ENCODE measurements at regions not wholly inside any gene's neighbourhood (a gene's known extent, or its start where the extent isn't known, plus 50 kb on each side); places are given as distances from the start of the nearest gene placed in this dataset.
"Not testable (repeated sequence)": the region's sequence is repeated elsewhere in the genome, so short reads cannot be mapped to it uniquely, and the experiment has no call there.

DNA sequence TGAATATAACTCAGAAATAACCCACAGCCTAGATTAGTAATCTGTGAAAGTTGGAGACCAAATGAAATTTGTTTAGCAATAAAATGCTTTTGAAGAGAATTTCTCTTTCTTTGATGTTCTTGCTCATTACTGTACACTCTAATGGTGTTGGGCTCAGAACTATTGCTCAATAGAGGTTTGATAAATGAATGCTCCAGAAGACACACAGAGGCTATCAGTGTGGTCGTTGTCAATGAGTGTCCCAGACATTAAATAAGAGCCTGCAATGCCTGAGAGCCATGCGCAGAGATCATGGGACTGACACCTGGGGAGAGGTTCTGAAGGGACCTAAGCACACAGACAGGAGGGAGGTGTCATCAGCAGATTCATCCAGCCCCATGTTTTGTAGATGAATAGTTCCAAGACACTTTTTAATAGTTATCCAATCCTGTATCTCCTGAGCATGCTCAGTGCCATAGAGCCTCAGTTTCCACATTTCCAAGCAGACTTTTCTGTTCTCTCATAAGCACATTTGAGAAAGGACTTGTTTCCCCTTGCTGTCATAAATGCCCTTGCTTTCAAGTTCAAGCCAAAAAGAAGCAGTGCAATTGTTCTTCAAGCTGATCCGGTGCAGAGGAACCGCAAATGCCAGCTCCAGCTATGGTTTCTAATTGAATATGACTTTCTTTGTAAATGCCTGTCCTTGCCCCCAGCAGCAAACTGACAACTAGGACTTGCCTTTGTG, 306.2 kb upstream of the PLGLB1 start:
- intact Hi-C loops (cut with DNase I; ENCODE audit: low total_unique reads); H3K4me3 ChIP-seq (ENCODE audit: low read depth, poor library complexity, severe bottlenecking); DNase-seq (ENCODE audit: low spot score in 2 of 2): not testable (repeated sequence)
- WGBS, 2 donors: 92 to 93% methylated on average over 2 to 4 of the region's 4 CpGs

DNA sequence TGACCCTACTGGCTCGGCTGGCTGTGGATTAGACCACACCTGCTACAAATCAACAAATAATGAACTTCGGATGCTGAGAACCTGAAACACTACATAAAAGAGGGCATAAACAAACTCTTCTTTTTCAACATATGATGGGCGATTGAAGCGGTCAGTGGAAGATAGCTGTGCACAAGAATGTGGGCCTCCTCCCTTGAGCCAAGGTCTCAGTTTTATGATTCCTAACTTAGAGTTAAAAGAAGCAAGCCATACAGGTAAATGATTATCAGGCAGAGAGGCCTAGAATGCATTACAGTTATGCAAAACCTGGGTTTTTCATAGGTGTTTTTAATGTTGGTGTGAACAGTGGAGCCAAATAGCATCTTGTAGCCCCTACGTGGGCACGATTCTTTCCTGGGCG, 307.9 kb upstream of the PLGLB1 start:
- intact Hi-C loops (cut with DNase I; ENCODE audit: low total_unique reads); DNase-seq (ENCODE audit: low spot score in 2 of 2): not testable (repeated sequence)
- 93 to 98% methylated on average over 6 of the region's 7 CpGs for whole genome bisulfite sequencing, 2 donors

DNA sequence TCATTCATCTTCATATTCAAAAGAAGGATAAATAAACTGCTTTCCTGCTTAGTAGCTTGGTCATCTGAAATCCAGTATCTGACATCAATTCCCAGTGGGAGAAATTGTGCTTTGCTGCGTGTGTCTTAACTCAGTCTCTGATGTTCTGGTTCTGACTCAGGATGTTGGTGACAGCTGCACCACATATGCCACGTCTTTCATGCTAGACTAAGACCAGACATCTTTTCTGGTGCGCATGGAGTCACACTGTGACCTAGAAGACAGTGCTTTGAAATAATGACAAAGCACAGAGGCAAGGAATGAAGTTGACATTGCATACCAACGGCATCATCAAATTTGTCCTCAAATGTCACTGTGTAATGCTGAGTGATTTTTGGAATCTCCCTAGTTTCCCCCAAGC, 308.8 kb upstream of the PLGLB1 start:
- WGBS, 2 donors: 63 to 80% methylated on average over 1 of the region's 4 CpGs
- intact Hi-C loops (cut with DNase I; ENCODE audit: low total_unique reads); H3K4me3 ChIP-seq (ENCODE audit: low read depth, poor library complexity, severe bottlenecking); DNase-seq (ENCODE audit: low spot score in 2 of 2): not testable (repeated sequence)

More for the DNA sequence above, 307.9 kb upstream of the PLGLB1 start:
- H3K4me3 ChIP-seq (ENCODE audit: low read depth, poor library complexity, severe bottlenecking): not testable (repeated sequence)

DNA sequence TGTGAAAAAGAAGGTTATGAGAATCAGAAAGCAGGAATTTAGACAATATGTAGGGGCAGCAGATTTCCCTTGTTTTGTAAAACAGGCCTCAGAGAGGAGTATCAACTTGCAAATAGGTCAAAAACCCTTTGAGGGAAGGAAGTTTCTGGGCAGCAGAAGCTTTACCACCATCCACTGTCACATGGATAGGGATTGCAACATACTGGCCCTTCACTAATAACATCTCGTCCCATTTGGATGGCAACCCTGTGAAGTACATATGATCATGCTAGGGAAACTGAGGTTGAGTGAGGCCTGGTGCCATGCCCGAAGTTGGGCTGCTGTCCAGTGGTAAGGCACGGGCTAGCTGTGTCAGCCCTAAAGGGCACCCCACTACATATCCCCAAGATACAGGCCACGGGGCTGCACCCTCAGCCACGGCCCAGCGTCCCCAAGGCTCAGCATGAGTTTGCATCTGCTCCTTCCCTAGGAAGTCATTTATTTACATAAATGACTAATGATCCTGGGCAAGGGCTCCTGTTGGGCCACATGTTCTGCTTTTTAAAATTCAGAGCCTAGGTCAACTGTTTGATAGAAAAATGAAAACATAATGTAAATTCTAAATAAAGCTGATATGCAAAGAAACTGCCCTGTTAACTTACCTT, 310.4 kb upstream of the PLGLB1 start:
- DNase-seq (ENCODE audit: low spot score in 2 of 2); intact Hi-C loops (cut with DNase I; ENCODE audit: low total_unique reads): not testable (repeated sequence)
- 61 to 67% methylated on average over 1 to 4 of the region's 6 CpGs for WGBS, 2 donors

DNA sequence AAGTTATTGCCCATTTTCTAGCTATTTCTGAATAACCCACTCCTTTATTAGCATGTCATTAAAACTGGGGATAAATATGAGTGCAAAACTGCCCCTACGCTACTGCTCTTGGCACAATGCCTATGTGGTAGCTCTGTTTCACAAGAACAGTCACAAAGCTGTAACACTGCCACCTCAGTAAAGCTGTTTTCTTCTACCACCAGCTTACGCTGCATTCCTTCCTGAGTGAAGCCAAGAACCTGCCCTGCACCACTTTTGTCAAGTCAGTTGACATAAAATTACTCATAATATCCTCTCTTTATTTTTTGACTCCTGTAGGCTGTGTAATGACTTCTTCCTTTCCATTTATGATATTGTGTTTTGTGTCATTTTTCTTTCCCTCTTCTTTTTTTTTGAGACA, 313.2 kb upstream of the PLGLB1 start:
- H3K4me3 ChIP-seq (ENCODE audit: low read depth, poor library complexity, severe bottlenecking); intact Hi-C loops (cut with DNase I; ENCODE audit: low total_unique reads); DNase-seq (ENCODE audit: low spot score in 2 of 2): not testable (repeated sequence)
- 69 to 80% methylated on average over 2 of the region's 2 CpGs for WGBS, 2 donors

More for the DNA sequence above, 310.4 kb upstream of the PLGLB1 start:
- H3K4me3 ChIP-seq (ENCODE audit: low read depth, poor library complexity, severe bottlenecking): not testable (repeated sequence)

DNA sequence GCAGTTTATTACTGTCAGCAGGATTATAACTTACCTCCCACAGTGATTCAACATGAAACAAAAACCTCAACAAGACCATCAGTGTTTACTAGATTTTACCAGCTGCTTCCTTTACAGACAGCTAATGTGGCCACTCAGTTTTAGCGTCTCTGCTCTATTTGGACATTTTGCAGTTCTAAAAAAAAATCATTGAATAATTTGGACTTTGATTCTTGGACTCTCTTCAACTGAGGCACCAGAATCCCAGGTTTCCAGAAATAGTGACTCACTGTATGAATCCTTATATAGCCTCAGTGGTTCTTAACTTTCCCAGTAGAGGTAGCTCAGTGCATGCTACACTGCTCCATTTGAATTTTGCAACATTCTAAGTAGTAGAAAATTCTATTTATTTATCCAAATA, 317.4 kb upstream of the PLGLB1 start:
- intact Hi-C loops (cut with DNase I; ENCODE audit: low total_unique reads); DNase-seq (ENCODE audit: low spot score in 2 of 2): not testable (repeated sequence)
- WGBS, 2 donors: 33 to 36% methylated on average over 1 of the region's 1 CpG

DNA sequence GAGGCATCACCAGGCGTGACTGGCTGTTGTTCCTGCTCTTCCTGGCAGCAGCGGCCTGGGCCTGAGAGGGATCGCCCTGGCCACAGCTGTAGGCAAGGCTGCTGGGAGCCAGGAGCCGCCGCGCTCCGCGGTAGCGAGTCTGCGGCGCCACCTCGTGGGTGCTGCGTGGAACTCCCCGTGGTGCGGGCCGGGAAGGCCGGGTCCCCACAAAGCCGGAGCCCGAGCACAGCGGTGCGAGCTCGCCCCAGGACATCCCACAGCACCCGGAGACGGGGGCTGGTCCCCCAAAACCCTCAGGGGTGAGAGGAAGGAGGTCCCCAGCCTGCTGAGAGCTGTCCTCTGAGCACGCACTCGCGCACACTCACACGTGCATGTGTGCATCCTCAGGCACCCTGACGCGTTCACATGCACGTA, 320.0 kb upstream of the PLGLB1 start:
- intact Hi-C loops (cut with DNase I; ENCODE audit: low total_unique reads); H3K4me3 ChIP-seq (ENCODE audit: low read depth, poor library complexity, severe bottlenecking): not testable (repeated sequence)
- WGBS, 2 donors: 19 to 20% methylated on average over 28 to 31 of the region's 31 CpGs
- DNase-seq (ENCODE audit: low spot score in 2 of 2): peak; percentile 55 to 89

More for the DNA sequence above, 317.4 kb upstream of the PLGLB1 start:
- H3K4me3 ChIP-seq (ENCODE audit: low read depth, poor library complexity, severe bottlenecking): not testable (repeated sequence)

DNA sequence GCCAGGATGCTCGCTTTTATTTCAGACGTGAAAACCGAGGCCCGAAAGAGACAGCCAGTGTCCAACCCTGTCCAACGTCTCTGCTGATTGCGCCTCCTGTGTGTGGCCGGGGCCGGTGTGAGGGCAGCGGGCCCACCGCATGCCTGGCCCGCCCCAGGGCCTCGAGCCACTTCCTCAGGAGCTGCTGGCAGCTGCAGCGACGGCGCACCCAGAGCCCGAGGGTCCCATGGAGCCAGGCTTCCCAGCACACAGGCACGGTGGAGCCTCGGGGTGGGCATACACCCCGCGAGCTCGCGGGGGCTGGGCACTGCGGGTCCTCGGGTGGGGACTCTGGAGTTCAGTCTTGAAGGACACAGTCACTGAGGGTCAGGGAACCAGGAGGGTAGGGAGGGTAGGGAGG, 320.5 kb upstream of the PLGLB1 start:
- H3K4me3 ChIP-seq (ENCODE audit: low read depth, poor library complexity, severe bottlenecking); intact Hi-C loops (cut with DNase I; ENCODE audit: low total_unique reads): not testable (repeated sequence)
- 66 to 92% methylated on average over 8 to 19 of the region's 24 CpGs for WGBS, 2 donors
- peak in 1 of 2 donors; percentile 82 for DNase-seq (ENCODE audit: low spot score in 2 of 2)

DNA sequence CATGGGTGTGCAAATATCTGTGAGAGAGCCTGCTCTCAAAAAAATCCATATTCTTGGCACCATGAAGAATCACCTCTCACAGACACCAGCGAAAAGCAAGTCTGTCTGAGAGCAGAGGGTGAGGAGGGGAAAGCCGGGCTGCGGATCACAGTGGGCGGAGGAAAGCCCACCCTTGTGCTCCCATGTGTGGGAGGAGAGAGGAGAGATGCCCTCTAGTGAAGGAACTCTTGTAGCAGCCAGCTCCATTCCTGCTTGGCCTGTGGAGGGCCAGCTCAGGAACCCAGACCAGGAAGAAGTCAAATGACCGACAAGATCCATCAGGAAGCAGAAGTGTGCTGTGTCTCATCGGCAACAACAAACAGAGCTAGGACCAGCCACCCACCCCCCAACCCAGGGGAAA, 321.7 kb upstream of the PLGLB1 start:
- 65% methylated on average over 6 of the region's 6 CpGs for WGBS, 2 donors
- intact Hi-C loops (cut with DNase I; ENCODE audit: low total_unique reads); H3K4me3 ChIP-seq (ENCODE audit: low read depth, poor library complexity, severe bottlenecking): not testable (repeated sequence)
- DNase-seq (ENCODE audit: low spot score in 2 of 2): peak in 1 of 2 donors; percentile 70

DNA sequence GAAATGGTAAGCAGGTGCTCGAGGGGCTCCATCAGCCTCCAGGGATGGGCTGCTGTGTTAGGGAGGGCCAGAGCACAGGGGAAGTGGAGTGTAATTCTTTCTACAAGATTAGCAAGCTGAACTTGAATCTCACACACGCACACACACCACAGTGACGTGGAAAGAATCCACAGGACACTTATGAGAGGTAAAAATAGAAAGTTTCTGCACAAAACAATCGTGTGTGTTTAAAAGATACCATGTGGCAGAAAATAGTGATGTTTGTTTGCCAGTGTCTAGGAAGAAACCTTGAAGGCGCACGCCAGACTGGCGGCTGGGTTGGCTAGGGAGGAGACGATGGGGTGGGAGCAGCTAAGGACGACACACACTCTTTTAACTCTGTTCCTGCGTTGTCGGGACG, 323.6 kb upstream of the PLGLB1 start:
- DNase-seq (ENCODE audit: low spot score in 2 of 2); H3K4me3 ChIP-seq (ENCODE audit: low read depth, poor library complexity, severe bottlenecking); intact Hi-C loops (cut with DNase I; ENCODE audit: low total_unique reads): not testable (repeated sequence)
- WGBS, 2 donors: 58 to 68% methylated on average over 11 of the region's 12 CpGs

DNA sequence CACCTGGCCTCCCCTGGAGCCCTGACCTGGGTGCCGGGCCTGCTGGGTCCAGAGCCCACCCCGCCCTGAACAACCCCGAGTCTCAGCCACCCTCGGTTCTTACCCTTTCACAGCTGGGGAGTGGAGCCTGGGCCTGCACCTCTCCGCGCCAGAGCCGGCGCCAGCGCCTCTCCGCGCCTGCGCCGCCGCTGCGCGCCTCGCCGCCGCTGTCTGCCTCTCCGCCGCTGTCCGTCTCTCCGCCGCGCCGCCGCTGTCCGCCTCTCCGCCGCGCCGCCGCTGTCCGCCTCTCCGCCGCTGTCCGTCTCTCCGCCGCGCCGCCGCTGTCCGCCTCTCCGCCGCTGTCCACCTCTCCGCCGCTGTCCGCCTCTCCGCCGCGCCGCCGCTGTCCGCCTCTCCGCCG, 326.9 kb upstream of the PLGLB1 start:
- DNase-seq (ENCODE audit: low spot score in 2 of 2); H3K4me3 ChIP-seq (ENCODE audit: low read depth, poor library complexity, severe bottlenecking); intact Hi-C loops (cut with DNase I; ENCODE audit: low total_unique reads): not testable (repeated sequence)
- WGBS, 2 donors: 98% methylated on average over 48 to 49 of the region's 56 CpGs

DNA sequence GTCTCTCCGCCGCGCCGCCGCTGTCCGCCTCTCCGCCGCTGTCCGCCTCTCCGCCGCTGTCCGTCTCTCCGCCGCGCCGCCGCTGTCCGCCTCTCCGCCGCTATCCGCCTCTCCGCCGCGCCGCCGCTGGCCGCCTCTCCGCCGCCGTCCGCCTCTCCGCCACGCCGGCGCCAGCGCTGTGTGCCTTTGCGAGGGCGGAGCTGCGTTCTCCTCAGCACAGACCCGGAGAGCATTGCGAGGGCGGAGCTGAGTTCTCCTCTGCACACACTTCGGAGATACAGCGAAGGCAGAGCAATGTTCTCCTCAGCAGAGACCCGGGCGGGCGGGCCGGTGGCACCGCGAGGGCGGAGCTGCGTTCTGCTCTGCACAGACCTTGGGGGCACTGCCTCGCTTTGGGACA, 327.4 kb upstream of the PLGLB1 start:
- H3K4me3 ChIP-seq (ENCODE audit: low read depth, poor library complexity, severe bottlenecking); DNase-seq (ENCODE audit: low spot score in 2 of 2); intact Hi-C loops (cut with DNase I; ENCODE audit: low total_unique reads): not testable (repeated sequence)
- WGBS, 2 donors: 91 to 92% methylated on average over 42 to 50 of the region's 53 CpGs

DNA sequence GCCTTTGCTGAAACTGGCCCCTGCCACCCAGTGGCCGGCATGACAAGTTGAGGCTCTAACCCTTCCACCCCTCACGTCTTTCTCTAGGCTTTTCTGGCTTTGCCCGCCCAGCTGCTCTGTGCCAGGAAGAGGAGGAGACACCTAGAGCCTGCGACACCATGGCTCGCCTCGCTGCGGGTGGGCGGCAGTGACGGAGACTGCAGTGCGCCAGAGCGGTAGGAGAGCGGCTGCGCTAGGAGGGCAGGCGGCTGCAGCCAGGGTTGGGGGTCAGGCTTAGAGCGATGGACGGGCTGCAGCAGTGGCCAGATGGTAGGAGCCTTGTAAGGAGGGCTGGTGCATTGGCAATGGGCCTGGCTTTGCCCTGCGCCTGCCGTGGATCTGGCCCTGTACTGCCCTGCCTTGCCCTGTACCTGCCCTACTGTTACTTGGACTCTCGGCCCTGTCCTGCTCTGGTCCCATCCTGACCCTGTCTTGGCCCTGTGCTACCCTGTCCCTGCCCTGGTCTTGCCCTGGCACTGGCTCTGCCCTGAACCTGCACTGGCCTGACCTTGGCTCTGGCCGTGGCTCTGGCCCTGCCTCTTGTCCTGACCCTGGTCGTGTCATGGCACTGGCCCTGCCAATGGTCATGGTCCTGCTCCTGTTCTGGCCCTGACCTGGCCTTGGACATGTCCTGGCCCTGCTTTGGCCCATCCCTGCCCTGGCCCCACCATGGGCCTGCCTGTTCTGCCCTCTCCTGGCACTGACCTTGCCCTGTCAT, 330.7 kb upstream of the PLGLB1 start:
- DNase-seq (ENCODE audit: low spot score in 2 of 2): peak in 1 of 2 donors; percentile 37

DNA sequence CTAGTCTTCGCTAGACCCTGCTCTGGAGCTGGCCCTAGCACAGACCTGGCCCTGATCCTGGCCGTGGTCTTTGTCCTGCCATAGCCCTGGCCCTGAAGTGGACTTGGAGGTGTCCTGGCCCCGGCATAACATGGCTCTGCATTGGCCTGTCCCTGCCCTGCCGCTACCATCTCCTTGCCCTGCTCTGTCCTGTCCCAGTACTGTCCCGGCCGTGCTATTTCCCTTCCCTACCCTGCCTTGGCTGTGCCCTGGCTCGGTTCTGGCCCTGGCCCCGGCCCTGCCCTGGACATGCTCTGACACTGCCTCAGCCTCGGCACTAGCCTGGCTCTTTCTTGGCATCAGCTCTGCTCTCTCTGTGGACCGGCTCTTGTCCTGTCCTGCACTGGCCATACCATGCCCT, 331.8 kb upstream of the PLGLB1 start:
- peak in 1 of 2 donors; percentile 42 for DNase-seq (ENCODE audit: low spot score in 2 of 2)
- 93 to 94% methylated on average over 6 to 7 of the region's 10 CpGs for WGBS, 2 donors

More for the DNA sequence above, 330.7 kb upstream of the PLGLB1 start:
- H3K4me3 ChIP-seq (ENCODE audit: low read depth, poor library complexity, severe bottlenecking); intact Hi-C loops (cut with DNase I; ENCODE audit: low total_unique reads): not testable (repeated sequence)
- 88 to 93% methylated on average over 18 to 20 of the region's 21 CpGs for WGBS, 2 donors

DNA sequence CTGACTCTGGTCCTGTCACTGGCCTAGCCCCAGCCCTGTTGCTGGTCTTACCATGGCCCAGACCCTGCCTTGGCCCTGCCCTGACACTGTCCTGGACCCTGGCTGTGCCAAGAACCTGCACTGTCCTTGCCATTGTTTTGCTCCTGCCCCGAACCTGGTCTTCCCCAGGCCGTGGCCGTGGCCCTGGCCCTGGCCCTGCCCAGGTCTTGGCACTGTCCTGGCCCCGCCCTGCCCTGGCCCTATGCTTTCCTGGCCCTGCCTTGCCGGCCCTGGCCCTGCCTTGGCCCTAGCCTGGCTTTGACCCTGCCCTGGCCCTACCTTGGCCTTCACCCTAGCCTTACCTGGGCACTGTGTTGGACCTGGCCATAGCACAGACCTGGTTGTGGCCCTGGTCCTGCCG, 332.5 kb upstream of the PLGLB1 start:
- 75% methylated on average over 4 of the region's 6 CpGs; no CpG with 5 or more reads in 1 of the 2 donors for WGBS, 2 donors
- H3K4me3 ChIP-seq (ENCODE audit: low read depth, poor library complexity, severe bottlenecking); intact Hi-C loops (cut with DNase I; ENCODE audit: low total_unique reads): not testable (repeated sequence)
- DNase-seq (ENCODE audit: low spot score in 2 of 2): peak in 1 of 2 donors; percentile 45

More for the DNA sequence above, 331.8 kb upstream of the PLGLB1 start:
- H3K4me3 ChIP-seq (ENCODE audit: low read depth, poor library complexity, severe bottlenecking); intact Hi-C loops (cut with DNase I; ENCODE audit: low total_unique reads): not testable (repeated sequence)

All from lower leg skin (tissue), 3 donors.